ENCODE measurements at regions not wholly inside any gene's neighbourhood (a gene's known extent, or its start where the extent isn't known, plus 50 kb on each side); places are given as distances from the start of the nearest gene placed in this dataset.

DNA sequence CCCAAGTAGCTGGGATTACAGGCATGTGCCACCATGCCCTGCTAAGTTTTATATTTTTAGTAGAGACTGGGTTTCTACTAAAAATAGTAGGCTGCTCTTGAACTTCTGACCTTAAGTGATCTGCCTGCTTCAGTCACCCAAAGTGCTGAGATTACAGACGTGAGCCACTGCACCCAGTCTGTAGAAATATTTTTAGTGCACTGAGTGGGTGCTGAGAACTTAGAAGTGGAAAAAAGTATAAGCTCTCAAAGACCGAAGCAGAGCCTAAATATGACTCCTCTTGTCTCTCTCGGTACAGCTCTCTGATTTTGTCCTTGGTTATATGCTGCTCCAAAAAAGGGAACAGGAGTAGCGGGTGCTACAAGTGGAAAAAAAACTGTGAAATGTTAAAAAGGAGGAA is 353.8 kb upstream of the IZUMO3 start (continued):
- TF ChIP-seq EZH2 (conservative IDR thresholded peaks at IDR 0.05; ENCODE audit: low read depth, low read length) = no peak

- no peak overlapping the region for H2AFZ ChIP-seq (ENCODE audit: low read length)
- H3K27ac ChIP-seq (ENCODE audit: extremely low read length, insufficient read depth, low read length) = no peak overlapping the region
- no peak for FAIRE-seq
- peaks cover 4% of the 10 kb centered on the region; the same call in 1 of the 2 replicates for H3K9me3 ChIP-seq (ENCODE audit: low read length)
- no peaks in the 10 kb centered on the region for H3K4me1 ChIP-seq (ENCODE audit: insufficient read depth, low read length)
- no peak overlapping the region for H3K9ac ChIP-seq (ENCODE audit: insufficient read depth, low read depth, low read length)
- no TSS peak for BruUV-seq (replicated peaks)
- no peak for TF ChIP-seq TP53 (CRISPR knock-in tag; conservative IDR thresholded peaks at IDR 0.05)
- TF ChIP-seq XBP1 (CRISPR knock-in tag; IDR thresholded peaks at IDR 0.05) = no peak
- TF ChIP-seq ZNF143 (CRISPR knock-in tag; IDR thresholded peaks at IDR 0.05) = no peak
- ATAC-seq = no peak
- H3K27me3 ChIP-seq (ENCODE audit: control insufficient read depth in 1 of 2, insufficient read depth in 2 of 2, low read length in 2 of 2) = no peaks in the 10 kb centered on the region
- intact Hi-C loops (cut with micrococcal nuclease; ENCODE audit: unreplicated experiment) = no loop called here
- H4K20me1 ChIP-seq (ENCODE audit: insufficient read depth, low read length) = no peaks in the 10 kb centered on the region
- H3K79me2 ChIP-seq (ENCODE audit: insufficient read depth, low read length) = no peaks in the 10 kb centered on the region
- H3K4me2 ChIP-seq (ENCODE audit: low read depth, low read length) = no peak overlapping the region
- no peak overlapping the region for H3K4me3 ChIP-seq (replicated peaks in 1 of 3; ENCODE audit: insufficient read depth in 1 of 3, low read depth in 2 of 3, low read length in 3 of 3)
- ChIA-PET POLR2A (no interaction called here), CTCF (ENCODE audit: low intra/inter-chr PET ratio, low total read pairs) (no interaction called here)
- no peaks in the 10 kb centered on the region for H3K36me3 ChIP-seq (replicated peaks in 1 of 2; ENCODE audit: control insufficient read depth in 1 of 2, insufficient read depth in 2 of 2, low read length in 2 of 2)
- no peak for DNase-seq (ENCODE audit: low spot score)
- 52% methylated on average over 6 of the region's 15 CpGs for WGBS (ENCODE audit: low lambda C conversion rate)
- in situ Hi-C loops (cut with HindIII; ENCODE audit: extremely low pct_ligation_motif_present, low pct_unique_long_range_greater_than_20kb) = no loop called here
These were observed 352.1 kb upstream of the IZUMO3 start for GRCh38 chr9:24897826-24898225.

- H3K4me3 ChIP-seq (replicated peaks in 1 of 3; ENCODE audit: insufficient read depth in 1 of 3, low read depth in 2 of 3, low read length in 3 of 3) = no peak overlapping the region
- no peak overlapping the region for H3K4me2 ChIP-seq (ENCODE audit: low read depth, low read length)
- in situ Hi-C loops (cut with HindIII; ENCODE audit: extremely low pct_ligation_motif_present, low pct_unique_long_range_greater_than_20kb) = no loop called here
- H3K9ac ChIP-seq (ENCODE audit: insufficient read depth, low read depth, low read length) = no peak overlapping the region
- H3K27ac ChIP-seq (ENCODE audit: extremely low read length, insufficient read depth, low read length) = no peak overlapping the region
- no peak for ATAC-seq
- no peaks in the 10 kb centered on the region for H3K27me3 ChIP-seq (ENCODE audit: control insufficient read depth in 1 of 2, insufficient read depth in 2 of 2, low read length in 2 of 2)
- no peak for DNase-seq (ENCODE audit: low spot score)
- H3K79me2 ChIP-seq (ENCODE audit: insufficient read depth, low read length) = no peaks in the 10 kb centered on the region
- no peaks in the 10 kb centered on the region for H4K20me1 ChIP-seq (ENCODE audit: insufficient read depth, low read length)
- ChIA-PET CTCF (ENCODE audit: low intra/inter-chr PET ratio, low total read pairs) (no interaction called here), POLR2A (no interaction called here)
- no peak overlapping the region for H2AFZ ChIP-seq (ENCODE audit: low read length)
- no TSS peak for BruUV-seq (replicated peaks)
- no peak for FAIRE-seq
- WGBS (ENCODE audit: low lambda C conversion rate) = 11% methylated on average over 3 of the region's 3 CpGs
- no peaks in the 10 kb centered on the region for H3K4me1 ChIP-seq (ENCODE audit: insufficient read depth, low read length)
- H3K9me3 ChIP-seq (ENCODE audit: low read length) = peaks cover 6% of the 10 kb centered on the region; the same call in 1 of the 2 replicates
- no peaks in the 10 kb centered on the region for H3K36me3 ChIP-seq (replicated peaks in 1 of 2; ENCODE audit: control insufficient read depth in 1 of 2, insufficient read depth in 2 of 2, low read length in 2 of 2)
- intact Hi-C loops (cut with micrococcal nuclease; ENCODE audit: unreplicated experiment) = no loop called here
- no peak for TF ChIP-seq SIN3A (IDR thresholded peaks at IDR 0.05; ENCODE audit: borderline replicate concordance, low read depth, low read length)
- no peak for TF ChIP-seq ZNF782 (CRISPR knock-in tag; IDR thresholded peaks at IDR 0.05; ENCODE audit: borderline replicate concordance)
- no peak for TF ChIP-seq RCOR2 (CRISPR knock-in tag; IDR thresholded peaks at IDR 0.05)
- no peak for TF ChIP-seq BRCA1 (CRISPR knock-in tag; IDR thresholded peaks at IDR 0.05)
- TF ChIP-seq IKZF5 (CRISPR knock-in tag; IDR thresholded peaks at IDR 0.05) = no peak
- TF ChIP-seq, protein P1, sequence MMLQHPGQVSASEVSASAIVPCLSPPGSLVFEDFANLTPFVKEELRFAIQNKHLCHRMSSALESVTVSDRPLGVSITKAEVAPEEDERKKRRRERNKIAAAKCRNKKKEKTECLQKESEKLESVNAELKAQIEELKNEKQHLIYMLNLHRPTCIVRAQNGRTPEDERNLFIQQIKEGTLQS (CRISPR knock-in tag; IDR thresholded peaks at IDR 0.05) = no peak
- no peak for TF ChIP-seq ZMAT3 (CRISPR knock-in tag; conservative IDR thresholded peaks at IDR 0.05)
- no peak for TF ChIP-seq ARNT2 (CRISPR knock-in tag; IDR thresholded peaks at IDR 0.05; ENCODE audit: low read depth)
- no peak for TF ChIP-seq RFX5 (IDR thresholded peaks at IDR 0.05; ENCODE audit: low read depth, low read length)
- no peak for TF ChIP-seq MATR3 (CRISPR knock-in tag; IDR thresholded peaks at IDR 0.05)
- no peak for TF ChIP-seq MXD3 (CRISPR knock-in tag; IDR thresholded peaks at IDR 0.05)
- no peak for TF ChIP-seq ZKSCAN1 (IDR thresholded peaks at IDR 0.05; ENCODE audit: low read length)
- no peak for TF ChIP-seq MAFF (IDR thresholded peaks at IDR 0.05; ENCODE audit: low read depth, low read length)
- TF ChIP-seq SIN3B (IDR thresholded peaks at IDR 0.05; ENCODE audit: low read length) = no peak
- TF ChIP-seq ZNF652 (CRISPR knock-in tag; IDR thresholded peaks at IDR 0.05; ENCODE audit: borderline replicate concordance, low read depth) = no peak
- no peak for TF ChIP-seq BCL6 (CRISPR knock-in tag; IDR thresholded peaks at IDR 0.05)
These were observed 335.7 kb upstream of the IZUMO3 start for GRCh38 chr9:24881361-24881760.

Data from HepG2 (cell line).